ENCODE measurements at regions not wholly inside any gene's neighbourhood (a gene's known extent, or its start where the extent isn't known, plus 50 kb on each side); places are given as distances from the start of the nearest gene placed in this dataset.

DNA sequence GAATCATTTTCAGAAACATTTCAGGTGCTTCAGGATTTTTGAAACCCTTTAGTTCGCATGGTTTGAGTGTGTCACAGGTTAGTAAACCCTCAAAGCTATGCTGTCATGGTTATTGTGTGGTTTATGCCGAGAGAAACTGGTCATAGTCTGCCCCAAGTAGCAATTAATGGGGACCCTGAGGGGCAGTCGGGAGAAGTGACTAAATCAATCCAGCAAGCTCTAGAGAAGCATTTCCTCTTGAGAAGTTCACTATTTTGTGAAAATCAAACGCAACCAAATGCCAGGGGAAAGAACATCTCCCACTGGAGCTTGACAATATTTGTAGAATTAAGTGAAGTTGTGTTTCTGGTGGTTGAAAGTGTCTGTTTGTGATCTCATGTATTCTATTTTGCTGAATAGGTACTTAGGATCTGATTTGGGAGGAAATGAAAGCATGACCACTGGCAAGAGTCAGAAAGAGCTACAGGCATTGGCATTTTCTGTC, 63.0 kb upstream of the BACH1 start (continued):
- TF ChIP-seq, protein P1, sequence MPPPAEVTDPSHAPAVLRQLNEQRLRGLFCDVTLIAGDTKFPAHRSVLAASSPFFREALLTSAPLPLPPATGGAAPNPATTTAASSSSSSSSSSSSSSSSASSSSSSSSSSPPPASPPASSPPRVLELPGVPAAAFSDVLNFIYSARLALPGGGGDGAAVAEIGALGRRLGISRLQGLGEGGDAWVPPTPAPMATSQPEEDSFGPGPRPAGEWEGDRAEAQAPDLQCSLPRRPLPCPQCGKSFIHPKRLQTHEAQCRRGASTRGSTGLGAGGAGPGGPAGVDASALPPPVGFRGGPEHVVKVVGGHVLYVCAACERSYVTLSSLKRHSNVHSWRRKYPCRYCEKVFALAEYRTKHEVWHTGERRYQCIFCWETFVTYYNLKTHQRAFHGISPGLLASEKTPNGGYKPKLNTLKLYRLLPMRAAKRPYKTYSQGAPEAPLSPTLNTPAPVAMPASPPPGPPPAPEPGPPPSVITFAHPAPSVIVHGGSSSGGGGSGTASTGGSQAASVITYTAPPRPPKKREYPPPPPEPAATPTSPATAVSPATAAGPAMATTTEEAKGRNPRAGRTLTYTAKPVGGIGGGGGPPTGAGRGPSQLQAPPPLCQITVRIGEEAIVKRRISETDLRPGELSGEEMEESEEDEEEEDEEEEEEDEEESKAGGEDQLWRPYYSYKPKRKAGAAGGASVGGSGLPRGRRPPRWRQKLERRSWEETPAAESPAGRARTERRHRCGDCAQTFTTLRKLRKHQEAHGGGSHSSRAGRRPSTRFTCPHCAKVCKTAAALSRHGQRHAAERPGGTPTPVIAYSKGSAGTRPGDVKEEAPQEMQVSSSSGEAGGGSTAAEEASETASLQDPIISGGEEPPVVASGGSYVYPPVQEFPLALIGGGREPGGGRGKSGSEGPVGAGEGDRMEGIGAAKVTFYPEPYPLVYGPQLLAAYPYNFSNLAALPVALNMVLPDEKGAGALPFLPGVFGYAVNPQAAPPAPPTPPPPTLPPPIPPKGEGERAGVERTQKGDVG (CRISPR knock-in tag; IDR thresholded peaks at IDR 0.05): no peak
- TF ChIP-seq MTA3 (IDR thresholded peaks at IDR 0.05; ENCODE audit: borderline replicate concordance, low read length) (0 out of 2 replicates have a peak, but pooled peaks have one; percentile 38), POLR2AphosphoS2 (IDR thresholded peaks at IDR 0.05; ENCODE audit: low read depth, low read length) (no peak), RB1 (IDR thresholded peaks at IDR 0.05; ENCODE audit: borderline replicate concordance) (no peak), NBN (IDR thresholded peaks at IDR 0.05) (peak; percentile 65; the same call in 1 of the 2 replicates), POLR2A (IDR thresholded peaks at IDR 0.05; ENCODE audit: low read depth, low read length) (no peak), CREM (IDR thresholded peaks at IDR 0.05; ENCODE audit: low read depth) (peak; percentile 91), BACH1 (IDR thresholded peaks at IDR 0.05; ENCODE audit: borderline replicate concordance) (no peak; the same call in 1 of the 2 replicates), FOS (IDR thresholded peaks at IDR 0.05; ENCODE audit: borderline replicate concordance, extremely low read depth, insufficient read length) (no peak), SP1 (IDR thresholded peaks at IDR 0.05; ENCODE audit: low read depth, low read length) (peak; percentile 14), LARP7 (IDR thresholded peaks at IDR 0.05) (no peak), ZNF217 (IDR thresholded peaks at IDR 0.05) (no peak), TBL1XR1 (IDR thresholded peaks at IDR 0.05; ENCODE audit: low read depth, low read length) (peak; percentile 60; the same call in 1 of the 2 replicates), ESRRA (IDR thresholded peaks at IDR 0.05; ENCODE audit: low read length) (no peak), KLF5 (IDR thresholded peaks at IDR 0.05; ENCODE audit: partially characterized antibody) (peak; percentile 75), NFXL1 (IDR thresholded peaks at IDR 0.05; ENCODE audit: borderline replicate concordance) (no peak), PML (IDR thresholded peaks at IDR 0.05; ENCODE audit: low read length) (0 out of 2 replicates have a peak, but pooled peaks have one; percentile 57), BHLHE40 (IDR thresholded peaks at IDR 0.05; ENCODE audit: borderline replicate concordance in 1 of 2, low read depth in 2 of 2, low read length in 1 of 2) (peak; percentile 7 to 43; a peak in 2 of 4 replicates), STAT3 (IDR thresholded peaks at IDR 0.05; ENCODE audit: low read depth, low read length) (0 out of 2 replicates have a peak, but pooled peaks have one; percentile 18), ASH2L (IDR thresholded peaks at IDR 0.05; ENCODE audit: borderline replicate concordance, low read depth) (no peak), SIN3A (IDR thresholded peaks at IDR 0.05; ENCODE audit: low read depth, low read length) (no peak), MTA2 (IDR thresholded peaks at IDR 0.05; ENCODE audit: low read depth) (peak; percentile 94), RCOR1 (conservative IDR thresholded peaks at IDR 0.05; ENCODE audit: low read depth, low read length) (no peak), POLR2AphosphoS5 (IDR thresholded peaks at IDR 0.05; ENCODE audit: low read length) (no peak), IRF3 (IDR thresholded peaks at IDR 0.05) (no peak)
- TF ChIP-seq, protein P2, sequence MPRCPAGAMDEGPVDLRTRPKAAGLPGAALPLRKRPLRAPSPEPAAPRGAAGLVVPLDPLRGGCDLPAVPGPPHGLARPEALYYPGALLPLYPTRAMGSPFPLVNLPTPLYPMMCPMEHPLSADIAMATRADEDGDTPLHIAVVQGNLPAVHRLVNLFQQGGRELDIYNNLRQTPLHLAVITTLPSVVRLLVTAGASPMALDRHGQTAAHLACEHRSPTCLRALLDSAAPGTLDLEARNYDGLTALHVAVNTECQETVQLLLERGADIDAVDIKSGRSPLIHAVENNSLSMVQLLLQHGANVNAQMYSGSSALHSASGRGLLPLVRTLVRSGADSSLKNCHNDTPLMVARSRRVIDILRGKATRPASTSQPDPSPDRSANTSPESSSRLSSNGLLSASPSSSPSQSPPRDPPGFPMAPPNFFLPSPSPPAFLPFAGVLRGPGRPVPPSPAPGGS (IDR thresholded peaks at IDR 0.05; ENCODE audit: borderline replicate concordance, insufficient read depth, low read depth, low read length, poor library complexity, severe bottlenecking): peak; percentile 48

Data from GM12878 (cell line).